Endothelial cell (in vitro differentiated cells): ENCODE measurements at regions not wholly inside any gene's neighbourhood (a gene's known extent, or its start where the extent isn't known, plus 50 kb on each side); places are given as distances from the start of the nearest gene placed in this dataset.

Source experiments
- DNase-seq: peaks from one replicate; pipeline ENCODE4 v3.0.0; 2021; ENCODE audit warnings: low spot score
- H3K27ac Mint-ChIP-seq: one replicate; pipeline ENCODE4 v1.8.0; 2021; ENCODE audit warnings: mixed read lengths, inconsistent platforms; ENCODE audit not compliant: unreplicated experiment
- H3K27me3 Mint-ChIP-seq: one replicate; pipeline ENCODE4 v1.8.0; 2021; ENCODE audit warnings: mild to moderate bottlenecking, moderate library complexity, mixed read lengths, inconsistent platforms; ENCODE audit not compliant: unreplicated experiment
- H3K36me3 Mint-ChIP-seq: one replicate; pipeline ENCODE4 v1.8.0; 2021; ENCODE audit warnings: mild to moderate bottlenecking, low read depth, mixed read lengths, inconsistent platforms; ENCODE audit not compliant: unreplicated experiment
- H3K4me1 Mint-ChIP-seq: one replicate; pipeline ENCODE4 v1.8.0; 2021; ENCODE audit warnings: mild to moderate bottlenecking, mixed read lengths, inconsistent platforms; ENCODE audit not compliant: unreplicated experiment
- H3K4me3 Mint-ChIP-seq: one replicate; pipeline ENCODE4 v1.8.0; 2021; ENCODE audit warnings: mild to moderate bottlenecking, mixed read lengths, inconsistent platforms; ENCODE audit not compliant: unreplicated experiment
- H3K9me3 Mint-ChIP-seq: one replicate; pipeline ENCODE4 v1.8.0; 2021; ENCODE audit warnings: mixed read lengths, inconsistent platforms; ENCODE audit not compliant: unreplicated experiment
- TF ChIP-seq, protein P1 (sequence below): fragments of 200-600 bp; sonication (generic); IDR thresholded peaks from one replicate; pipeline ENCODE4 v1.5.0; 2021; ENCODE audit warnings: antibody characterized with exemption; ENCODE audit not compliant: unreplicated experiment

DNA sequence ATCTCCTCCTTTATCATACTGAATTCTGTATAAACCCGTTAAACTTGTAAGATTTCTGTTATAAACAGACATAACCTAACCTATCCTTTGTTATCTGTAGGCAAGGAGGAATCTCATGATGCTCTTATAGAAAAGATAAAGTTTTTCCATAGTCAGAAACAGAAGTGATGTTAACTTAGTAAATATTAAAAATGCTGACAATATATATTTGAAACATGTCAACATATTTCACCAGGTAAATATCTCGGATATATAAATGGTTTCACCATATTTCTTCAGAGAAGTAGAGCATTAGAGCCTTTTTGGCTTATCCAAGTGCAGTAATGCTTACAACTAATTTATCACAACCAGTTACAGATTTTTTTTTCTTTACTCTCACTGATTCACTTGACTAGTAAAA lies 625.9 kb downstream of the PDHA2 start:
- peaks cover 6% of the 10 kb centered on the region for H3K9me3 Mint-ChIP-seq
- H3K36me3 Mint-ChIP-seq: no peaks in the 10 kb centered on the region
- no peaks in the 10 kb centered on the region for H3K4me1 Mint-ChIP-seq
- no peak overlapping the region for H3K27ac Mint-ChIP-seq
- H3K4me3 Mint-ChIP-seq: no peak overlapping the region
- TF ChIP-seq, protein P1, sequence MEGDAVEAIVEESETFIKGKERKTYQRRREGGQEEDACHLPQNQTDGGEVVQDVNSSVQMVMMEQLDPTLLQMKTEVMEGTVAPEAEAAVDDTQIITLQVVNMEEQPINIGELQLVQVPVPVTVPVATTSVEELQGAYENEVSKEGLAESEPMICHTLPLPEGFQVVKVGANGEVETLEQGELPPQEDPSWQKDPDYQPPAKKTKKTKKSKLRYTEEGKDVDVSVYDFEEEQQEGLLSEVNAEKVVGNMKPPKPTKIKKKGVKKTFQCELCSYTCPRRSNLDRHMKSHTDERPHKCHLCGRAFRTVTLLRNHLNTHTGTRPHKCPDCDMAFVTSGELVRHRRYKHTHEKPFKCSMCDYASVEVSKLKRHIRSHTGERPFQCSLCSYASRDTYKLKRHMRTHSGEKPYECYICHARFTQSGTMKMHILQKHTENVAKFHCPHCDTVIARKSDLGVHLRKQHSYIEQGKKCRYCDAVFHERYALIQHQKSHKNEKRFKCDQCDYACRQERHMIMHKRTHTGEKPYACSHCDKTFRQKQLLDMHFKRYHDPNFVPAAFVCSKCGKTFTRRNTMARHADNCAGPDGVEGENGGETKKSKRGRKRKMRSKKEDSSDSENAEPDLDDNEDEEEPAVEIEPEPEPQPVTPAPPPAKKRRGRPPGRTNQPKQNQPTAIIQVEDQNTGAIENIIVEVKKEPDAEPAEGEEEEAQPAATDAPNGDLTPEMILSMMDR: no peak
- H3K27me3 Mint-ChIP-seq: no peaks in the 10 kb centered on the region
- DNase-seq: no peak

DNA sequence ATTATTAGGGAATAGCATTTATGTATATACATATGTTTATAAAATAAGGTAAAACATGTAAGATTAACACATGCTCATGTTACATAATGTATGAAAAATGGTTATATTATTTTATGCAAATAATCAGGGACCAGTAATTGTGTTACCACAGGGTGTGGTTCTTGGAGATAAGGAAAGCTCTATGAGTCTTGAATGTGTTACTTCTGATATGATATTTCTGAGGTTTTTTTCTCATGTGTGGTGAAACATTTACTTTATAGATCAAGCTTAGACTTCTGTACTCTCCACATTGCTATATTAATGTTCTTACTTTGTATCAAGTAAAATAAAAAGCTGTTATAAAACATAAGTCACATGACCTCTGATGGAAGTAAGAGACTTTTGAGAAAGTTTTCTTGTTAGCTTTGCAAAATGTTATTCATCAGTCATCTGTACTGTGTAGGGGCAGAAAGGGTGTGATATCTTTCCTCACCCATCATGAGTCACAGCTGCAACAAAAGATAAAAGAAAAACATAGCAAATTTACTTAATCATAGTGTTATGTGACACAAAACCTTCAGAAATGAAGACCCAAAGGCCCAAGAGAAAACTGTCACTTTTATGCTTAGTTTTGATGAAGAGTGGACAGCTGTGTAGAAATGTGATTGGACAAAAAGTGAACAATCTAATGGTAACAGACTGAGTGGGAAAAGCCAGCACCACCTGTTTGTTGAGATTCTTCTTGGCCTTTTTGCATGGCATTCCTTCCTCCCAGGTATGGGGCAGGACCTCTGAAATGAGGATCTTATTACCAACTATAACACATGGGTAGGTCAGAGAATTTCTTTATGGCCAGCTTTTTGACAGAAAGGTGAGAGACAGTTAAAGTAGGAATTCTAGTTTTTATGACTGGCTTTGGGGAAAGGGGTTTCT lies 632.3 kb downstream of the PDHA2 start:
- no peaks in the 10 kb centered on the region for H3K27me3 Mint-ChIP-seq
- DNase-seq: no peak
- no peak overlapping the region for H3K4me3 Mint-ChIP-seq
- peaks cover 6% of the 10 kb centered on the region for H3K9me3 Mint-ChIP-seq
- TF ChIP-seq, protein P1: no peak
- no peaks in the 10 kb centered on the region for H3K4me1 Mint-ChIP-seq
- H3K27ac Mint-ChIP-seq: no peak overlapping the region
- H3K36me3 Mint-ChIP-seq: no peaks in the 10 kb centered on the region

DNA sequence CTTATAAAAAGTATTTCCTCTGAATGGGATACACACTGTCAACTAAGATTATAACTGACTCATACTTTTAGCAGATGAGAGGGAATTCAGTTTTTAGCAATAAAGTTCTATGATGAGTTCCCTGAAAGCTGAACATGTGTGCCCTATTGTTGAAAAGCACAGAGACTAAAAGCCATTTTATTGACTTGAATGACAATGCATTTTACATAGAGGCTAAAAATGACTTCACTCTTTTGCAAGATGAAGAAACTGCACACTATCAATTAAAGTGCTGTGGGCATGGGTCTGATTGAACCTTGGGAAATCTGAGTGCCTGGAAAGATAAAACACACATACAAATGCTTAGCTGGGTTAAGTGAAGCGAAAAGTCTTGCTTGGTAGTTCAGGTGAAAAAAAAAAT lies 633.4 kb downstream of the PDHA2 start:
- TF ChIP-seq, protein P1: no peak
- Mint-ChIP-seq H3K4me3 (no peak overlapping the region), H3K9me3 (peaks cover 6% of the 10 kb centered on the region), H3K27me3 (no peaks in the 10 kb centered on the region), H3K36me3 (no peaks in the 10 kb centered on the region), H3K27ac (no peak overlapping the region), H3K4me1 (no peaks in the 10 kb centered on the region)
- DNase-seq: no peak

DNA sequence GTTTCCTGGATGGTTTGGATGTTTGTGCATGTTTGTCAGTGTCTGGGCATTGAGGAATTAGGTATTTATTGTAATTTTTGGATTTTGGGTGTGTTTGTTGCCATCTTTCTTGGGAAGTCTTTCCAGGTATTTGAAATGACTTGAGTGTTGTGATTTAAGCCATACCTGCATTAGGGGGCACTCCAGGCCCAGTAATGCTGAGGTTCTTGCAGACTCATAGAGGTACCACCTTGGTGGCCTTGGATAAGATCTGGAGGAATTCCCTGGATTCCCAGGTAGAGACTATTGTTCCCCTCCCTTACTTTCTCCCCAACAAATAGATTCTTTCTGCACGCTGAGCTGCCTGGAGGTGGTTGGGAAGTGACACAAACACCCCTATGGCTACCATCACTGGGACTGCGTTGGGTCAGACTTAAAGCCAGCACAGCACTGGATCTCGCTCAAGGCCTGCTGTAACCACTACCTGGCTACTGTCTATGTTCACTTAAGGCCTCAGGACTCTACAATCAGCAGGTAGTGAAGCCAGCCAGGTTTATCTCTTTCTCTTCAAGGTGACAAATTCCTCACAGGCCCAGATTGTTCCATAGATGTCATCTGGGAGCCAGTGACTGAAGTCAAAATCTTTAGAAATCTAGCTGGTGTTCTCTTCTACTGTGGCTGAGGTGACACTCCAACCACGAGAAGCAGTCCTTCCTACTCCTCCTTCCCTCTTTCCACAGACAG lies 643.6 kb downstream of the PDHA2 start:
- H3K9me3 Mint-ChIP-seq: no peaks in the 10 kb centered on the region
- peaks cover 4% of the 10 kb centered on the region for H3K36me3 Mint-ChIP-seq
- TF ChIP-seq, protein P1: no peak
- peaks cover 1% of the 10 kb centered on the region for H3K27me3 Mint-ChIP-seq
- no peak overlapping the region for H3K27ac Mint-ChIP-seq
- no peaks in the 10 kb centered on the region for H3K4me1 Mint-ChIP-seq
- DNase-seq: no peak
- H3K4me3 Mint-ChIP-seq: no peak overlapping the region

DNA sequence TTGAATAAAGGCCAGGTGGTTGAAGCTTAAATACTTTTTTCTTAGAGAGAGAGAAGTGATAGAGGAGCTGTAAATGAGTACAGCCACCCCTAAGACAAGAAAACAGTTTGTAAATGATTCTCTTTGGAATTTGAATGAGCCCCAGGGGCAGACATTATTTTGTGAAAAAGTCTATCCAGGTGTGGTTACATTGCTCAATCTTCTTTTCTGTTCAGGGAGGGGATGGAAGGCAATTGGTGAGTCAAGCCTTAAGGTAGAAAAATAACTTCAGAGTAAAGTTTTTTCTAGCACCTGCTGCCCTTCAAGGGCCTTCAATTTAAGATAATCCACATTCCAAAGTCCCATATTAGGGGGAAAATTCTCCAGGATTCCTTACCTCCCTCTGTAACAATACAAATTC lies 646.7 kb downstream of the PDHA2 start:
- DNase-seq: no peak
- Mint-ChIP-seq H3K4me3 (no peak overlapping the region), H3K4me1 (no peaks in the 10 kb centered on the region), H3K27ac (no peak overlapping the region), H3K36me3 (peaks cover 4% of the 10 kb centered on the region), H3K9me3 (no peaks in the 10 kb centered on the region), H3K27me3 (peaks cover 1% of the 10 kb centered on the region)
- TF ChIP-seq, protein P1: no peak
